NCI-H510A treated with DMSO at 0.1 percent for 48 hours (cell line): ENCODE measurements at regions not wholly inside any gene's neighbourhood (a gene's known extent, or its start where the extent isn't known, plus 50 kb on each side); places are given as distances from the start of the nearest gene placed in this dataset.

Source experiments
- DNase-seq: peaks from one replicate; lab custom pipeline; 2025; lab: John Stamatoyannopoulos, UW

- DNase-seq = no peak
Observed at GRCh38 chr1:168871531-168871930, 142.5 kb upstream of the DPT start.

- no peak for DNase-seq
Observed at GRCh38 chr1:168875831-168876230, 146.8 kb upstream of the DPT start.

- no peak for DNase-seq
Observed at GRCh38 chr1:168876830-168877229, 147.8 kb upstream of the DPT start.

- peak; percentile 36 for DNase-seq
Observed at GRCh38 chr1:168879896-168880734, 151.1 kb upstream of the DPT start.

- no peak for DNase-seq
Observed at GRCh38 chr1:168881656-168882260, 152.8 kb upstream of the DPT start.

- no peak for DNase-seq
Observed at GRCh38 chr1:168887381-168887780, 158.4 kb upstream of the DPT start.

GRCh38 chr1:168888418-168888817 is 159.4 kb upstream of the DPT start:
- DNase-seq = no peak

- no peak for DNase-seq
Observed at GRCh38 chr1:168892931-168893330, 163.9 kb upstream of the DPT start.

GRCh38 chr1:168893359-168893801 is 164.4 kb upstream of the DPT start:
- no peak for DNase-seq

GRCh38 chr1:168894397-168894903 is 165.4 kb upstream of the DPT start:
- DNase-seq = no peak

GRCh38 chr1:168897249-168897648 is 168.2 kb upstream of the DPT start:
- DNase-seq = no peak

GRCh38 chr1:168903237-168903830 is 174.3 kb upstream of the DPT start:
- DNase-seq = no peak

- no peak for DNase-seq
Observed at GRCh38 chr1:168905633-168906032, 176.6 kb upstream of the DPT start.

- no peak for DNase-seq
Observed at GRCh38 chr1:168906367-168906766, 177.4 kb upstream of the DPT start.

- no peak for DNase-seq
Observed at GRCh38 chr1:168907053-168907452, 178.0 kb upstream of the DPT start.

GRCh38 chr1:168907786-168908348 is 178.9 kb upstream of the DPT start:
- DNase-seq = no peak

GRCh38 chr1:168910403-168910802 is 181.4 kb upstream of the DPT start:
- no peak for DNase-seq

GRCh38 chr1:168911370-168911769 is 182.4 kb upstream of the DPT start:
- no peak for DNase-seq

GRCh38 chr1:168913711-168914463 is 184.9 kb upstream of the DPT start:
- DNase-seq = no peak

GRCh38 chr1:168917309-168917708 is 188.3 kb upstream of the DPT start:
- peak; percentile 25 for DNase-seq

- no peak for DNase-seq
Observed at GRCh38 chr1:168917796-168918195, 188.7 kb upstream of the ATP1B1 start.
